ENCODE measurements at regions not wholly inside any gene's neighbourhood (a gene's known extent, or its start where the extent isn't known, plus 50 kb on each side); places are given as distances from the start of the nearest gene placed in this dataset.

DNA sequence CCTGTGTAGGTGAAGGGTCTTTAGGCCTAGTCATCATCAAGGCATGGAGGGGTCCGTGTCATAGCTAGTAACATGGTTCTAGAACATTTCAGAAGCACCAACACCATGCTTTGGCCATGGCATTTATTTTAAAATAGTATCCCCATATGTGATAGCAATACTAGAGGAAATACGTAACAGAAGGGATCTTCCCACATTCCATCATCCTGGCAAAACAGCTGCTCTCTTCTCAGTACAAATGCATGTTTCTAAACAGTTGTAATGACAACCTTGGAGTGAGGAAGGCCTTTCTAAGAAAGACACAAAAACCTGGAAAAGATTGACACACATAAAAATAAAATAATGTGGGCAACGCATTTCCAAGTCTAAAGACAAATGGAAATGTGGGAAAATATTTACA is 97.6 kb downstream of the GADD45G start:
- TF ChIP-seq, protein P1, sequence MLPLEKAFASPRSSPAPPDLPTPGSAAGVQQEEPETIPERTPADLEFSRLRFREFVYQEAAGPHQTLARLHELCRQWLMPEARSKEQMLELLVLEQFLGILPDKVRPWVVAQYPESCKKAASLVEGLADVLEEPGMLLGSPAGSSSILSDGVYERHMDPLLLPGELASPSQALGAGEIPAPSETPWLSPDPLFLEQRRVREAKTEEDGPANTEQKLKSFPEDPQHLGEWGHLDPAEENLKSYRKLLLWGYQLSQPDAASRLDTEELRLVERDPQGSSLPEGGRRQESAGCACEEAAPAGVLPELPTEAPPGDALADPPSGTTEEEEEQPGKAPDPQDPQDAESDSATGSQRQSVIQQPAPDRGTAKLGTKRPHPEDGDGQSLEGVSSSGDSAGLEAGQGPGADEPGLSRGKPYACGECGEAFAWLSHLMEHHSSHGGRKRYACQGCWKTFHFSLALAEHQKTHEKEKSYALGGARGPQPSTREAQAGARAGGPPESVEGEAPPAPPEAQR (tag by site-specific recombination; IDR thresholded peaks at IDR 0.05), result no peak
- TF ChIP-seq ZNF133 (tag by site-specific recombination; IDR thresholded peaks at IDR 0.05) (no peak), ZNF433 (tag by site-specific recombination; IDR thresholded peaks at IDR 0.05; ENCODE audit: low read depth) (no peak), ZNF610 (tag by site-specific recombination; IDR thresholded peaks at IDR 0.05; ENCODE audit: borderline replicate concordance) (no peak), ZNF175 (tag by site-specific recombination; IDR thresholded peaks at IDR 0.05) (no peak), FEZF1 (tag by site-specific recombination; IDR thresholded peaks at IDR 0.05) (no peak), ZBTB20 (tag by site-specific recombination; IDR thresholded peaks at IDR 0.05) (no peak), ZNF501 (tag by site-specific recombination; IDR thresholded peaks at IDR 0.05) (no peak), YY1 (tag by site-specific recombination; IDR thresholded peaks at IDR 0.05) (no peak), OVOL3 (tag by site-specific recombination; IDR thresholded peaks at IDR 0.05) (no peak), ZNF112 (tag by site-specific recombination; IDR thresholded peaks at IDR 0.05) (no peak), ZNF76 (tag by site-specific recombination; IDR thresholded peaks at IDR 0.05; ENCODE audit: borderline replicate concordance, low read depth) (no peak)
- TF ChIP-seq, protein P2, sequence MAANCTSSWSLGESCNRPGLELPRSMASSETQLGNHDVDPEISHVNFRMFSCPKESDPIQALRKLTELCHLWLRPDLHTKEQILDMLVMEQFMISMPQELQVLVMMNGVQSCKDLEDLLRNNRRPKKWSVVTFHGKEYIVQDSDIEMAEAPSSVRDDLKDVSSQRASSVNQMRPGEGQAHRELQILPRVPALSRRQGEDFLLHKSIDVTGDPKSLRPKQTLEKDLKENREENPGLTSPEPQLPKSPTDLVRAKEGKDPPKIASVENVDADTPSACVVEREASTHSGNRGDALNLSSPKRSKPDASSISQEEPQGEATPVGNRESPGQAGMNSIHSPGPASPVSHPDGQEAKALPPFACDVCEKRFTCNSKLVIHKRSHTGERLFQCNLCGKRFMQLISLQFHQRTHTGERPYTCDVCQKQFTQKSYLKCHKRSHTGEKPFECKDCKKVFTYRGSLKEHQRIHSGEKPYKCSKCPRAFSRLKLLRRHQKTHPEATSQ (tag by site-specific recombination; IDR thresholded peaks at IDR 0.05), result no peak
- H3K9me3 ChIP-seq (ENCODE audit: control insufficient read depth, insufficient read depth, low read depth, low read length), result no peaks in the 10 kb centered on the region
- H3K36me3 ChIP-seq (ENCODE audit: control insufficient read depth in 2 of 2, insufficient read depth in 1 of 2, low read length in 2 of 2), result no peaks in the 10 kb centered on the region
- H3K4me1 ChIP-seq (ENCODE audit: control insufficient read depth, insufficient read depth, low read length), result no peaks in the 10 kb centered on the region
- CTCF ChIA-PET, result interaction anchor here (1.4 kb wide), 1 partner anchor 109 kb away, joined by 4 read pairs; no protein-coding TSS in a partner anchor
- POLR2A ChIA-PET, result no interaction called here
- no peak overlapping the region for H3K27ac ChIP-seq (ENCODE audit: extremely low read depth, low read depth, low read length)
- no peak overlapping the region for H3K4me3 ChIP-seq (ENCODE audit: low read depth, low read length)

DNA sequence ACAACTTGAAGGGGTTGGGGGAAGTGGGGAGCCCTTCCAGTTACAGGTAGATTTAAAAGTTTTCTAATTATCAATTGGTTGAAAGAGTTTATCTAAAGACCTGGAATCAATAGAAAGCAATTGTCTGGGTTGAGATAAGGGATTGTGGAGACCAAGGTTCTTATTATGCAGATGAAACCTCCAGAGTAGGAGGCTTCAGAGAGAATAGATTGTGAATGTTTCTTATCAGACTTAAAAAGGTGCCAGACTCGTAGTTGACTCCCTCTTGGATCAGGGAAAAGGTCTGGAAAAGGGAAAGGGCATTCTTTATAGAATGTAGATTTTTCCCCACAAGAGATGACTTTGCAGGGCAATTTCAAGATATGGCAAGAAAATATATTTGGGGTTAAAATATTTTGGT is 100.8 kb downstream of the GADD45G start:
- H3K4me1 ChIP-seq (ENCODE audit: control insufficient read depth, insufficient read depth, low read length), result no peaks in the 10 kb centered on the region
- H3K9me3 ChIP-seq (ENCODE audit: control insufficient read depth, insufficient read depth, low read depth, low read length), result no peaks in the 10 kb centered on the region
- no peak overlapping the region for H3K27ac ChIP-seq (ENCODE audit: extremely low read depth, low read depth, low read length)
- TF ChIP-seq ZNF664 (tag by site-specific recombination; IDR thresholded peaks at IDR 0.05) (no peak), ZNF701 (tag by site-specific recombination; IDR thresholded peaks at IDR 0.05) (no peak), ZNF677 (tag by site-specific recombination; IDR thresholded peaks at IDR 0.05) (no peak), ZNF560 (tag by site-specific recombination; IDR thresholded peaks at IDR 0.05; ENCODE audit: borderline replicate concordance) (no peak), ZNF610 (tag by site-specific recombination; IDR thresholded peaks at IDR 0.05; ENCODE audit: borderline replicate concordance) (no peak), KLF9 (tag by site-specific recombination; IDR thresholded peaks at IDR 0.05; ENCODE audit: low read depth) (no peak), ZNF837 (tag by site-specific recombination; IDR thresholded peaks at IDR 0.05) (no peak), ZNF214 (tag by site-specific recombination; IDR thresholded peaks at IDR 0.05; ENCODE audit: borderline replicate concordance) (no peak), ZNF792 (tag by site-specific recombination; IDR thresholded peaks at IDR 0.05) (no peak), ZNF785 (tag by site-specific recombination; IDR thresholded peaks at IDR 0.05) (no peak), ZIC2 (tag by site-specific recombination; IDR thresholded peaks at IDR 0.05) (no peak), MEIS1 (CRISPR knock-in tag; IDR thresholded peaks at IDR 0.05; ENCODE audit: borderline replicate concordance) (no peak), ZNF768 (tag by site-specific recombination; IDR thresholded peaks at IDR 0.05) (no peak)
- TF ChIP-seq, protein P3, sequence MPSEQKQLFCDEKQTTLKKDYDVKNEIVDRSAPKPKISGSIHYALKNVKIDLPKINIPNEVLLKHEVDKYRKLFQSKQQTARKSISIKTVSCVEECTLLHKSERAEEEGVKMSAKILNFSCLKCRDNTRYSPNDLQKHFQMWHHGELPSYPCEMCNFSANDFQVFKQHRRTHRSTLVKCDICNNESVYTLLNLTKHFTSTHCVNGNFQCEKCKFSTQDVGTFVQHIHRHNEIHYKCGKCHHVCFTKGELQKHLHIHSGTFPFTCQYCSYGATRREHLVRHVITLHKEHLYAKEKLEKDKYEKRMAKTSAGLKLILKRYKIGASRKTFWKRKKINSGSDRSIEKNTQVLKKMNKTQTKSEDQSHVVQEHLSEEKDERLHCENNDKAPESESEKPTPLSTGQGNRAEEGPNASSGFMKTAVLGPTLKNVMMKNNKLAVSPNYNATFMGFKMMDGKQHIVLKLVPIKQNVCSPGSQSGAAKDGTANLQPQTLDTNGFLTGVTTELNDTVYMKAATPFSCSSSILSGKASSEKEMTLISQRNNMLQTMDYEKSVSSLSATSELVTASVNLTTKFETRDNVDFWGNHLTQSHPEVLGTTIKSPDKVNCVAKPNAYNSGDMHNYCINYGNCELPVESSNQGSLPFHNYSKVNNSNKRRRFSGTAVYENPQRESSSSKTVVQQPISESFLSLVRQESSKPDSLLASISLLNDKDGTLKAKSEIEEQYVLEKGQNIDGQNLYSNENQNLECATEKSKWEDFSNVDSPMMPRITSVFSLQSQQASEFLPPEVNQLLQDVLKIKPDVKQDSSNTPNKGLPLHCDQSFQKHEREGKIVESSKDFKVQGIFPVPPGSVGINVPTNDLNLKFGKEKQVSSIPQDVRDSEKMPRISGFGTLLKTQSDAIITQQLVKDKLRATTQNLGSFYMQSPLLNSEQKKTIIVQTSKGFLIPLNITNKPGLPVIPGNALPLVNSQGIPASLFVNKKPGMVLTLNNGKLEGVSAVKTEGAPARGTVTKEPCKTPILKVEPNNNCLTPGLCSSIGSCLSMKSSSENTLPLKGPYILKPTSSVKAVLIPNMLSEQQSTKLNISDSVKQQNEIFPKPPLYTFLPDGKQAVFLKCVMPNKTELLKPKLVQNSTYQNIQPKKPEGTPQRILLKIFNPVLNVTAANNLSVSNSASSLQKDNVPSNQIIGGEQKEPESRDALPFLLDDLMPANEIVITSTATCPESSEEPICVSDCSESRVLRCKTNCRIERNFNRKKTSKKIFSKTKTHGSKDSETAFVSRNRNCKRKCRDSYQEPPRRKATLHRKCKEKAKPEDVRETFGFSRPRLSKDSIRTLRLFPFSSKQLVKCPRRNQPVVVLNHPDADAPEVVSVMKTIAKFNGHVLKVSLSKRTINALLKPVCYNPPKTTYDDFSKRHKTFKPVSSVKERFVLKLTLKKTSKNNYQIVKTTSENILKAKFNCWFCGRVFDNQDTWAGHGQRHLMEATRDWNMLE (tag by site-specific recombination; conservative IDR thresholded peaks at IDR 0.05; ENCODE audit: low read depth), result no peak
- TF ChIP-seq, protein P4, sequence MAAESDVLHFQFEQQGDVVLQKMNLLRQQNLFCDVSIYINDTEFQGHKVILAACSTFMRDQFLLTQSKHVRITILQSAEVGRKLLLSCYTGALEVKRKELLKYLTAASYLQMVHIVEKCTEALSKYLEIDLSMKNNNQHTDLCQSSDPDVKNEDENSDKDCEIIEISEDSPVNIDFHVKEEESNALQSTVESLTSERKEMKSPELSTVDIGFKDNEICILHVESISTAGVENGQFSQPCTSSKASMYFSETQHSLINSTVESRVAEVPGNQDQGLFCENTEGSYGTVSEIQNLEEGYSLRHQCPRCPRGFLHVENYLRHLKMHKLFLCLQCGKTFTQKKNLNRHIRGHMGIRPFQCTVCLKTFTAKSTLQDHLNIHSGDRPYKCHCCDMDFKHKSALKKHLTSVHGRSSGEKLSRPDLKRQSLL (tag by site-specific recombination; IDR thresholded peaks at IDR 0.05), result no peak
- CTCF ChIA-PET, result no interaction called here
- POLR2A ChIA-PET, result no interaction called here
- H3K4me3 ChIP-seq (ENCODE audit: low read depth, low read length), result no peak overlapping the region
- H3K36me3 ChIP-seq (ENCODE audit: control insufficient read depth in 2 of 2, insufficient read depth in 1 of 2, low read length in 2 of 2), result no peaks in the 10 kb centered on the region
